ENCODE measurements at regions not wholly inside any gene's neighbourhood (a gene's known extent, or its start where the extent isn't known, plus 50 kb on each side); places are given as distances from the start of the nearest gene placed in this dataset.

DNA sequence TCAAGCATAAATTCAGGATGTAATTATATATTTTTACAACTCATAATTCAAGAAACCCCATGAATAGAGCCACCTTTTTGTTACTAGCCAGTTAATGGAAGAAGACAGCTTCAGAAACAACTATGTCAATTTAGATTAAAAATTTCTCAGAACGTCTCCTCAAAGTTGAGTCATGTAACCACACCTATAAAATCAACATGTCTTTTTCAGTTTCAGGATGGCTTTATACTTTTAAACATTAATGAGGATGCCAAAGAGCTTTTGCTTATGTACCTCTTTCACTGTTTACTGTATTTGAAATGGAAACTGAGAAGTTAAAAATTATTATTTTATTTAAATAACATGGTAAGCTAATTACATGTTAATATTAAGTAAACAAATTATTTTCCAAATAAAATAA lies 280.1 kb downstream of the PTH2R start:
- TF ChIP-seq, protein P1, sequence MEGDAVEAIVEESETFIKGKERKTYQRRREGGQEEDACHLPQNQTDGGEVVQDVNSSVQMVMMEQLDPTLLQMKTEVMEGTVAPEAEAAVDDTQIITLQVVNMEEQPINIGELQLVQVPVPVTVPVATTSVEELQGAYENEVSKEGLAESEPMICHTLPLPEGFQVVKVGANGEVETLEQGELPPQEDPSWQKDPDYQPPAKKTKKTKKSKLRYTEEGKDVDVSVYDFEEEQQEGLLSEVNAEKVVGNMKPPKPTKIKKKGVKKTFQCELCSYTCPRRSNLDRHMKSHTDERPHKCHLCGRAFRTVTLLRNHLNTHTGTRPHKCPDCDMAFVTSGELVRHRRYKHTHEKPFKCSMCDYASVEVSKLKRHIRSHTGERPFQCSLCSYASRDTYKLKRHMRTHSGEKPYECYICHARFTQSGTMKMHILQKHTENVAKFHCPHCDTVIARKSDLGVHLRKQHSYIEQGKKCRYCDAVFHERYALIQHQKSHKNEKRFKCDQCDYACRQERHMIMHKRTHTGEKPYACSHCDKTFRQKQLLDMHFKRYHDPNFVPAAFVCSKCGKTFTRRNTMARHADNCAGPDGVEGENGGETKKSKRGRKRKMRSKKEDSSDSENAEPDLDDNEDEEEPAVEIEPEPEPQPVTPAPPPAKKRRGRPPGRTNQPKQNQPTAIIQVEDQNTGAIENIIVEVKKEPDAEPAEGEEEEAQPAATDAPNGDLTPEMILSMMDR (IDR thresholded peaks at IDR 0.05), result no peak
- no peak for TF ChIP-seq POLR2A (IDR thresholded peaks at IDR 0.05)

Measured in Peyer's patch (tissue), 4 donors.